HG02943 (cell line): ENCODE measurements at regions not wholly inside any gene's neighbourhood (a gene's known extent, or its start where the extent isn't known, plus 50 kb on each side); places are given as distances from the start of the nearest gene placed in this dataset.

Experiments used
- ATAC-seq: cut with Tn5 transposase; IDR thresholded peaks from one replicate; pipeline ENCODE4 v1.9.1; 2021; ENCODE audit warnings: mild to moderate bottlenecking, low read depth, moderate library complexity; ENCODE audit not compliant: unreplicated experiment

- ATAC-seq = no peak
Measured at GRCh38 chr1:199177241-199177640, 538.4 kb downstream of the PTPRC start.

DNA sequence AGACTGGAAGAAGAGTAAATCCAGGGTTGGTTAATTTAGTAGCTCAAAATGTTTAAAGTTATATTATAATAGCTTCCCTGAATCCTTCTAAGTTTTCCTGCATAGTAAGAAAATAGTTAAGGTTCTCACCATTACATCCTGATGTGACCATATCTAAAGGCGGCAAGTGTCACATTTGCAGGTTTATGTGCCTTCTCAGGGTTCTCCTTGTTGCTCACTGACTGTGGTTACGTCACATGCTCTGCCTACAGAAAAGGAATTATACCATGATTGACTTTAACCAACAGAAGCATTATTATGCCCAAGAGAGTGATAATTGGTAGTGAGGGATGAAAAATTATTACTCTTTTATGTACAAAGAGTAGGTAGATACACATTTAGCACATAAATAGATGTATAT is 539.8 kb downstream of the PTPRC start:
- no peak for ATAC-seq

GRCh38 chr1:199182186-199182843 is 543.5 kb downstream of the PTPRC start:
- no peak for ATAC-seq

- no peak for ATAC-seq
Measured at GRCh38 chr1:199184180-199184579, 545.3 kb downstream of the PTPRC start.

DNA sequence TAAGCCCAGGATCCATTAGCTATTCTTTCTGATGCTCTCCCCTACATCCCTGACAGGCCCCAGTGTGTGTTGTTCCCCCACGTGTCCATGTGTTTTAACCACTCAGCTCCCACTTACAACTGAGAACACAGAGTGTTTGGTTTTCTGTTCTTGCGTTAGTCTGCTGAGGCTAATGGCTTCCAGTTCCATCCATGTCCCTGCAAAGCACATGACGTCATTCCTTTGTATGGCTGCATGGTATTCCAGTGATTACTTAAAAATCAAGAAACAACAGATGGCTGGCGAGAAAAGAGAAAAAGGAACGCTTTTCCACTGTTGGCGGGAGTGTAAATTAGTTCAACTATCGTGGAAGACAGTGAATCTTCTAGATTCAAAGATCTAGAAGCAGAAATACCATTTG is 556.0 kb downstream of the PTPRC start:
- ATAC-seq = no peak

DNA sequence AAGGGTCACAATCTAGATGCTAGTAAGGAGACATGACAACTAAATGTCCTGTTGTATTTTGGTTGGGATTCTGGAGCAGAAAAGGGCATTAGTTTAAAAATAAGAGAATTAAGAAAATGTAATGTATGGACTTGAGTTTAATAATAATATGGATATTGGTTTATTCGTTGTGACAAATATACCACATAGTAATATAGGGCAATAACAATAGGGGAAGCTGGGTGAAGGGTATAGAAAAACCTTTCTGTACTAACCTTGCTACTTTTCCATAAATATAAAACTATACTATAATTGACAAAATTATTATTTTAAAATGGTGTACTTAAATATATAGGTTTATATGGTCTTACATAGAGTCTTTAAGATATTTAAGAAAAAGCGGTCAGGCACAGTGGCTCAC is 558.9 kb downstream of the PTPRC start:
- ATAC-seq = no peak

DNA sequence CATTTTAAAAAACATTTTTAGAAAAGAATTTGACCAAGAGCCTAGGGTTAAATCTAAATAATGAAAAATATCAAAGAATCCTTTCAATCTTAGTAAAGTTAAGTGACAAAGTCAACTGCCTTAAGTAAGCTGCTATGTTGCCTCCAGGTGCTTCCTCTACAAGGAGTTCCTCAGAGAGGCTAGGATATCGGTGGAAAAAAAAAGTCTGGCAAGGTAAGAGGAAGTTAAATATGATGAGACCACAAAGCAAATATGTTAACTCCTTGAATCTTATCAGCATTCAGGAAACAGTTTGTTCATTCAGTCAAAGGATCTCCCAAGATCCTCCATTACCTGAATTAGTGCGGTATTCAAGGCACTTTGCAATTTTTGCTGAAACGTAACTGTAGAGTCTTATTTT is 563.5 kb downstream of the PTPRC start:
- ATAC-seq = no peak

DNA sequence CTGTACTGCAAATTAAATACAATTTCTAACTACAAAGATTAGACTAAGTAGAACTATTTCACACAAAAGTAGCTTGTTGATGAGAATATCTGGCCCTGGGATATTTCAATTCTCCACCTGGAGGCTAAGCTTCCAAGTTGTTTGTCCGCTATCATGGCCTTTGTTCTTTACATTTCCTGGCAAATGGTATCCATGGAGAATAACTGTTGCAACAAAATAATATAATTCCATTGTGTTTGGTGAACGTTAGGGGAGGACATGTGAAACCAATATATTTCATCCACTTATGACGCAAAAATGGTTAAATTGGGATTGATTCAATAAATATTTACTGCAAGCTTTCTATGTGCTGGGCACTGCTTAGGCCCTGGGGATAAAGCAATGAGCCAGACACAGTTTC is 565.4 kb downstream of the PTPRC start:
- ATAC-seq = no peak

GRCh38 chr1:199205740-199206441 is 567.1 kb downstream of the PTPRC start:
- no peak for ATAC-seq

DNA sequence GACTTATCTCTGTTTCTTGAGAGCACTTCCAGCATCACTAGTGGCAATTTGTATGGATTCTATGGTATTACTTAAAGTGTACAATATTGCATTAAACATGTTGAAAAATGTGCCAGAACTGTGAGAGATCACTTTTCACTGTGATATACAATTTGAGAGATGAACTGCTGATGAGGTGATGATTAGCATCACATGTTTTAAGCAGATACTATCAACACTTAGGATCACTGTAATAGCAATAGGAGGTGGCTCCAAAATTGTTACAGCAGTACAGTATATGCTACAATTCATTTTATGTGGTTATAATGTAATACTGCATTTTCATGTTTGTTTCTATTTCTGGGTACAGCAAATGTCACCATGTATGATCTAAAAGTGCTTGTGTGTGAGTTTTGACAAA is 570.0 kb downstream of the PTPRC start:
- ATAC-seq = no peak

DNA sequence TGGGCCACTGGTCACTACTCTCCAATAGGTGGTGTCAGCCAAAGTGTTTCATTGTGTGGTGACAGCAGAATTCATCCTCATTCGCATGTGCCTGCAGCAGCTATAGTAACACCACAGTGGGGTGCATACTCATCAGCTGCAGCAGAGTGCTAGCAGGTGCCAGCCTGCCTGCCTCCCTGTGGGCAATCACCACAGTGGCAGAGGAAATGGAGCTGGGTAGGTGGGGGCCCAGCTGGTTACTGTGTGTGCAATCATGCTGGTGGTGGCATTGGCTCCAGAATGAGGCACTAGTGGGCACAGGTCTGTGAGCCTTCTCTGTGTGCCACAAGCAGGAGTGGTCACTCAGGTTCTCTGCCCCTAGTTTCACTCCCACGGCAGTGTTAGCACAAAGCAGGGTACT is 579.2 kb downstream of the PTPRC start:
- no peak for ATAC-seq

GRCh38 chr1:199218533-199218932 is 579.7 kb downstream of the PTPRC start:
- no peak for ATAC-seq

- ATAC-seq = no peak
Measured at GRCh38 chr1:199220031-199220430, 581.2 kb downstream of the PTPRC start.

GRCh38 chr1:199221371-199222150 is 582.7 kb downstream of the PTPRC start:
- ATAC-seq = peak; percentile 48

DNA sequence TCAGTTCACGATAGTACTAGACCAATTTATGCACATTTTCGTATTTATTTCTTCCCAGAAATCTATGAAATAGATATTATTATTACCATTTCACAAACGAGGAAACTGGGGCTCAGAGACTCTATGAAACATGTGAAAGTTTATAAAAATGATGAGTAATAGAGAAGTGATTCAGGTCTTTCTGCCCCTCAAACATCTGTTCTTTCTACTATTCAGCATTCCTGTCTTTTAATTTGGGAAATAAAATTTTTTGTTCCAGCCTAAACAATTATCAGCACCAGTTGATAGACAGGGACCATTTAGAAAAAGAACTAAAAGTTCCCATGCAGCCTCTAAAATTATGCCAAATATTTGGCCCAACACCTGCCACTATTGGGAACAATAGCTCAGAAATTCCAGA is 585.1 kb downstream of the PTPRC start:
- ATAC-seq = no peak

DNA sequence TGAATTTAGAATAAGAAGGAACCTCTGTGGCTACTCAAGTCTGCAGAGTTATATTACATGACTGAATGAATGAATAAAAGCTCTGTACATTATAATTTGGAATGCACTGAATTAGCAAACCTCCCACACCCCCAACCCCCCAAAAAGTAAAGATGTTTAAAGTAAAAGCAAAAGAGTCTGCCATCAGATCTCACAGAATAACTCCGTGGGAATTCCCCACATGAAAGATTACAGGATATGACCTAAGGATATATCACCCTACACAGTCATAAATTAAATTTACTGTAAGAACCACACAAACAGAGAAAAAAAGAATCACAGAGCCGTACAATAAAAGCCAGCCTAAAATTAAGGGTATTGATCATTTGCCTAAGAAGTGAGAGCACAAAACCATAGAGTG is 587.3 kb downstream of the PTPRC start:
- no peak for ATAC-seq

- no peak for ATAC-seq
Measured at GRCh38 chr1:199242147-199242546, 603.3 kb downstream of the PTPRC start.

GRCh38 chr1:199242601-199243000 is 603.8 kb downstream of the PTPRC start:
- ATAC-seq = no peak

GRCh38 chr1:199243423-199244061 is 604.7 kb downstream of the PTPRC start:
- peak; percentile 99 for ATAC-seq

DNA sequence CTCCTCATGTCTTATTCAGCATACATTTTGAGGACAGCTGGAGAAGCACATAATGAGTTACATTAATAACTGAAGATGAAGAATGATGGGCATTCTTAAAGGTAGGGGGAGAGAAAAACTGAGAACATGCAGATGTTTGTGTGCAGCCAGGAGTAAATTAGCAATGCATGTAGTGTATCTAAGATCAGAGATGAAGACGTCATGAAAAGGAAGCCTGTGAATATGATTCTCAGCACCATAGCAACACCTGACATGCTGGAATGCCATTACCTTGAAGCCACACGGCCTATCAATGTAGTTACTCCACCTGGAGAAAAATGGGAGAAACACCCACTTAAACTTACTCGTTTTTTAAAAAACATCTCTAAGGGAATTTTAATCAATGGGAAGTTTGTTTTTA is 607.1 kb downstream of the PTPRC start:
- no peak for ATAC-seq

- no peak for ATAC-seq
Measured at GRCh38 chr1:199246716-199247115, 607.9 kb downstream of the PTPRC start.
